IPS-20b (cell line): ENCODE measurements at regions not wholly inside any gene's neighbourhood (a gene's known extent, or its start where the extent isn't known, plus 50 kb on each side); places are given as distances from the start of the nearest gene placed in this dataset.

ENCODE experiments used
- H3K27ac ChIP-seq: one replicate; pipeline ENCODE4 v1.5.1; 2013; ENCODE audit warnings: low read length
- H3K27me3 ChIP-seq: 2 replicates; pipeline ENCODE4 v1.6.1; 2013; ENCODE audit warnings: mild to moderate bottlenecking, low read length, inconsistent platforms; ENCODE audit not compliant: insufficient read depth
- H3K36me3 ChIP-seq: 2 replicates; pipeline ENCODE4 v1.6.1; 2013; ENCODE audit warnings: low read depth, mild to moderate bottlenecking, inconsistent platforms, low read length, moderate library complexity; ENCODE audit not compliant: insufficient read depth
- H3K4me1 ChIP-seq: 2 replicates; pipeline ENCODE4 v1.6.1; 2013; ENCODE audit warnings: mild to moderate bottlenecking, control low read depth, inconsistent platforms, low read length, moderate library complexity; ENCODE audit not compliant: insufficient read depth
- H3K4me3 ChIP-seq: 2 replicates; pipeline ENCODE4 v1.5.1; 2013; ENCODE audit warnings: mild to moderate bottlenecking, low read length, inconsistent platforms
- H3K9ac ChIP-seq: 2 replicates; pipeline ENCODE4 v1.6.1; 2013; ENCODE audit warnings: low read depth, mild to moderate bottlenecking, inconsistent platforms, low read length, moderate library complexity
- H3K9me3 ChIP-seq: 2 replicates; pipeline ENCODE4 v1.6.1; 2013; ENCODE audit warnings: mild to moderate bottlenecking, low read depth, low read length, inconsistent platforms; ENCODE audit not compliant: insufficient read depth

DNA sequence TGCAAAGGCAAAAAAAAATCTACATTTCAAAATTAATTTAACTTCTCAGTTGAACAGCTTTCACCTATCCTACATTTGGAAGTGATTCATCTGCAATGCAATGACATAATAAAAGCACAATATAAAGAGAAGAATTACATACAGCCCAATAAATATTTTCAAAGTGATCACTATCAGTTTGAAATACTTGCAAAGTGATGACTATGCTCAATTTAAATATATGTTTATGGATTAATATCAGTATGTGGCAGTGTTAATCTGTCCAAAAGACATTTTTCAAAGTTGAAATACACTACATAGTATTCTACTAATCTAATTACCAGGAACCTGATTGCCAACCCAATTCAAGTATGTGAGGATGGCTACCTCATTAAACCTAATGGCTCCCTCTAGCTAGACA is 460.7 kb upstream of the ATXN7L3B start:
- no peak overlapping the region for H3K9ac ChIP-seq
- H3K4me1 ChIP-seq, result no peaks in the 10 kb centered on the region
- no peak overlapping the region for H3K4me3 ChIP-seq
- no peak overlapping the region for H3K27ac ChIP-seq
- H3K9me3 ChIP-seq, result no peaks in the 10 kb centered on the region
- H3K36me3 ChIP-seq, result no peaks in the 10 kb centered on the region
- no peaks in the 10 kb centered on the region for H3K27me3 ChIP-seq

DNA sequence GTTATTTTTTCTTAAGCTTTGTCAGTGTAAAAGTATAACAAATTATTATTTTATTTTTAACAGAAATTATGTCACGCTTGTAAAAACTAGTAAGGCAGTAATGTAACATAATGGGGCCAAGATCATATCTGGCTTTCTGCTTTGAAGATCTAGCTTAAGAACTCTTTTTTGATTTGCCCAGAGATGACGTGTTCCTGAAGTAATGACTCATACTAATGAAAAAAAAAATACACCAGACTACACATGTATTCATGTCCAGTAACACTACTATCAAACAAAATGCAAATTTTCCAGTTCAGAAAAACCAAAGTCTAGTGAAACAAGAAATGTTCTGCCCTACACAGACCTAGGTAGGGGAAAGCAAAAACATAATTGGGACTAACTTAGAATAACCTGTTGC is 432.2 kb upstream of the ATXN7L3B start:
- no peaks in the 10 kb centered on the region for H3K9me3 ChIP-seq
- H3K9ac ChIP-seq, result no peak overlapping the region
- no peak overlapping the region for H3K4me3 ChIP-seq
- no peaks in the 10 kb centered on the region for H3K27me3 ChIP-seq
- no peaks in the 10 kb centered on the region for H3K36me3 ChIP-seq
- no peak overlapping the region for H3K27ac ChIP-seq
- no peaks in the 10 kb centered on the region for H3K4me1 ChIP-seq

DNA sequence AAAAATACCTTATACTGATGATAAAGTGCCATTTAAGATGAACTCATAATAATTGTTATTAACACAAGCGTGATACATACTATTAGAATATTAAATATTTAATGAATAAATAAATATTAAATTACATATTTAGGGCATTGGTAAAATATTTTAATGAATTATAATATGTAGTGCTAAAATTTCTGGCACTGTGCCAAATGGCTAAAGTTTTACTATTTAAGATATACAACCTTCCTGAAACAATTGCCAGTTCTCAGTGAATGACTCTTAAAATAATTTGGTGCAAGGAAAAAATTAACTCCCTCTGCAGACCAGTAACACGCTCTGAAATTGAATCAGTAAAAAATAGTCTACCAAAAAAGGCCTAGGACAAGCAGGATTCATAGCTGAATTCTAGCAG is 428.9 kb upstream of the ATXN7L3B start:
- H3K36me3 ChIP-seq, result no peaks in the 10 kb centered on the region
- H3K9ac ChIP-seq, result no peak overlapping the region
- no peaks in the 10 kb centered on the region for H3K9me3 ChIP-seq
- H3K27me3 ChIP-seq, result no peaks in the 10 kb centered on the region
- H3K4me3 ChIP-seq, result no peak overlapping the region
- H3K27ac ChIP-seq, result no peak overlapping the region
- no peaks in the 10 kb centered on the region for H3K4me1 ChIP-seq

- Histone ChIP-seq H3K36me3 (no peaks in the 10 kb centered on the region), H3K4me3 (no peak overlapping the region), H3K27ac (no peak overlapping the region), H3K4me1 (no peaks in the 10 kb centered on the region), H3K9me3 (no peaks in the 10 kb centered on the region), H3K9ac (no peak overlapping the region), H3K27me3 (no peaks in the 10 kb centered on the region)
Observed at GRCh38 chr12:74111688-74112360, 425.8 kb upstream of the ATXN7L3B start.

GRCh38 chr12:74119811-74120362 is 417.7 kb upstream of the ATXN7L3B start:
- Histone ChIP-seq H3K4me1 (no peaks in the 10 kb centered on the region), H3K9ac (no peak overlapping the region), H3K27ac (no peak overlapping the region), H3K4me3 (no peak overlapping the region), H3K27me3 (no peaks in the 10 kb centered on the region), H3K36me3 (no peaks in the 10 kb centered on the region), H3K9me3 (no peaks in the 10 kb centered on the region)

DNA sequence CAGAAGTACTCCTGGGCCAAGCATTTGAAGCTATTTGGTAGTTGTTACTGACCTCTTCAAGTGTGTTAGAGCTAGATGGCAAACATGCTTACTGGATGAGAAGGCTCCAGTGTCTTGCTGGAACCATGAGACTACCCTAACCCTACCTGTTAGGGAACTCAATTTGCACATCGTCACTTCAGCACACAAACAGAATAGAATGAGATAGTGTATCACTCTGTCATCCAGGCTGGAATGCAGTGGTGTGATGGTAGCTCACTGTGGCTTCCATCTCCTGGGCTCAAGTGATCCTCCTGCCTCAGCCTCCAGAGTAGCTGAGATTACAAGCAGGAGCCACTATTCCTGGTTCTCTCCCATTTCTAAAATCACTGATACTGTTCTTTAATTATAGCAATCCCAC is 417.0 kb upstream of the ATXN7L3B start:
- no peaks in the 10 kb centered on the region for H3K9me3 ChIP-seq
- H3K9ac ChIP-seq, result no peak overlapping the region
- no peak overlapping the region for H3K27ac ChIP-seq
- H3K36me3 ChIP-seq, result no peaks in the 10 kb centered on the region
- no peaks in the 10 kb centered on the region for H3K4me1 ChIP-seq
- no peak overlapping the region for H3K4me3 ChIP-seq
- no peaks in the 10 kb centered on the region for H3K27me3 ChIP-seq

DNA sequence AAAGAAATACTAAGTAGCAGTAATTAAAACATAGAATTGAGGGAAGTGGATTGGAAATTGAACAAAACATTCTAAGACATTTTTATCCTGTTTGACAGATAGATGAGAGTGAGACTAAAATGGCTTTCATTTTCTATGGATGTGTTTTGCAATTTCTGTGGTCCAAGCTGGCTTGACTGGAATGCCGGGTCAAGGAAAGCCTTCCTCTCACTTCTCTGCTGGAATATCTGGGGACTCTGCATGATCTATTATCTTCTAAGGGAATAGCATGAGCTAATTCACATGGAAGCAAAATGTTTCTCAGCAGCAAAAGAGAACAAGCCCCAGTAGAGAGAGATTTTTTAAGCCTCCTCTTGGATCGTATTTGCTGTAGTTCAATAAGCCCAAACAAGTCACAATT is 407.9 kb upstream of the ATXN7L3B start:
- Histone ChIP-seq H3K9ac (no peak overlapping the region), H3K9me3 (no peaks in the 10 kb centered on the region), H3K36me3 (no peaks in the 10 kb centered on the region), H3K4me3 (no peak overlapping the region), H3K4me1 (no peaks in the 10 kb centered on the region), H3K27ac (no peak overlapping the region), H3K27me3 (no peaks in the 10 kb centered on the region)

DNA sequence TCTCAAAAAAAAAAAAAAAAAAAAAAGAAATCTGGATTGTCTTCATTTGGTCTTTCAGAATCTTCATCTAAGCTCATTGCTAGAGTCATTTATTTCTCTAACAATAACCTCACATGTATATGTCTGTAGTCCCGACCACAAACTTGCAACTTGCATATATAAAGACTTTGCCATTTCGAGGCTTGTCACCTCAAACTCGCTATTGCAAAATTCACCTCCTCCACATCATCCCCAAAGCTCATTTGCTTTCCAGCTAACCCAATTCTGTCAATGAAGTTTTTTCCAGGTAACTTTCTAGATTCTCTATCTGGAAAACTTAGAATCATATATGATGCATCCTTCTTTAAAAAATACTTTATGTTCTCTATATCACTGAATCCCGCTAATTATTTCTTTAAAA is 393.2 kb upstream of the ATXN7L3B start:
- Histone ChIP-seq H3K9me3 (no peaks in the 10 kb centered on the region), H3K36me3 (no peaks in the 10 kb centered on the region), H3K9ac (no peak overlapping the region), H3K4me1 (no peaks in the 10 kb centered on the region), H3K4me3 (no peak overlapping the region), H3K27me3 (no peaks in the 10 kb centered on the region), H3K27ac (no peak overlapping the region)

- H3K27ac ChIP-seq, result no peak overlapping the region
- H3K4me3 ChIP-seq, result no peak overlapping the region
- H3K9me3 ChIP-seq, result no peaks in the 10 kb centered on the region
- H3K27me3 ChIP-seq, result no peaks in the 10 kb centered on the region
- no peaks in the 10 kb centered on the region for H3K36me3 ChIP-seq
- H3K9ac ChIP-seq, result no peak overlapping the region
- no peaks in the 10 kb centered on the region for H3K4me1 ChIP-seq
Observed at GRCh38 chr12:74145328-74145727, 392.3 kb upstream of the ATXN7L3B start.

DNA sequence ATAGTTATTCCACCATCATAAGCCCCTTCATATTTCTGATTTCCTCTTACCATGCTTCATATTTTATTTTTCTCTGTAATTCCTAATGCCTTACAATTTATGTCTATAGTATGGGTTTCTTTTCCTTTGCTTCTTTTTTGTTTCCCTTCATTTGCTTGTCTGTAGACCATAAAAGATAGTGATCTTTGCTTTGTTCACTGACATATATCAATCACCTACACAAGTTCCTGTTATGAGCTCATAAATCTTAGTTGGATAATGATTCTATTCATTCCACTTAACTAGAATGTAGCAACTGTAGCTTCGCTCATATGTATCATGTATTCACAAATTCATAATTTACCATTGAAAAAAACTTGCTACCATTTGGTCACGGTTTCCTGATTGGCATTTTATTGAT is 388.8 kb upstream of the ATXN7L3B start:
- Histone ChIP-seq H3K27ac (no peak overlapping the region), H3K36me3 (no peaks in the 10 kb centered on the region), H3K9ac (no peak overlapping the region), H3K4me3 (no peak overlapping the region), H3K9me3 (no peaks in the 10 kb centered on the region), H3K4me1 (no peaks in the 10 kb centered on the region), H3K27me3 (peaks cover 12% of the 10 kb centered on the region; the same call in 1 of the 2 replicates)

DNA sequence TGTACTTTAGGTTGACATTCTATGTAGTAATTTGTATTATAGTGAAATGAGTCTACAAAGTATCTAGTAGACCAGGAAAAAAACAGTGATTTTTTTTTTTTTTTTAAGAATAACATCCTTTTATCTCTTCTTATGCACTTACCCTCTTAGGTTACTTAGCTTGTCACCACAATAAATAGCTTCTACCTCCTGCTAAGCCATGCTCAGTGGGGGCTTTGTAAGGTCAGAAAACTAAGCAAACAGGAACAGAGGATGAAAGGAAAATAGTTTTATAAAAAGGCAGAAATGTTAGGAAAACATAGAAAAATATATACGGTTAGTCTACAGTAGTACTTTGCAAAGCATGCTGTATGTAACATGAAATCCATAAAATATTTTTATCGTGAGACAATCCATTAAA is 385.3 kb upstream of the ATXN7L3B start:
- H3K9me3 ChIP-seq, result no peaks in the 10 kb centered on the region
- no peak overlapping the region for H3K9ac ChIP-seq
- H3K4me3 ChIP-seq, result no peak overlapping the region
- H3K27ac ChIP-seq, result no peak overlapping the region
- peaks cover 12% of the 10 kb centered on the region; the same call in 1 of the 2 replicates for H3K27me3 ChIP-seq
- H3K36me3 ChIP-seq, result no peaks in the 10 kb centered on the region
- no peaks in the 10 kb centered on the region for H3K4me1 ChIP-seq

DNA sequence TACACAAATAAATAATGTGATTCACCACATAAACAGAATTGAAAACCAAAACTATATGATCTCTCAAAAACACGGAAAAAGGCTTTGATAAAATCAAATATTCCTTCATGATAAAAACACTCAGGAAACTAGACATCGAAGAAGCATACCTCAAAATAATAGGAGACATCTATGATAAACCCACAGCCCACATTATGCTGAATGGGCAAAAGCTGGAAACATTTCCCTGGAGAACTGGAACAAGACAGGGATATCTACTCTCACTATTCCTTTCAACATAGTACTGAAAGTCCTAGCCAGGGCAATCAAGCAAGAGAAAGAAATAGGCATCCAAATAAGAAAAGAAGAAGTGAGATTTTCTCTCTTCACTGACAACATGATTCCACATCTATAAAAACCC is 371.5 kb upstream of the ATXN7L3B start:
- H3K9ac ChIP-seq, result no peak overlapping the region
- H3K4me3 ChIP-seq, result no peak overlapping the region
- H3K27me3 ChIP-seq, result no peaks in the 10 kb centered on the region
- no peaks in the 10 kb centered on the region for H3K9me3 ChIP-seq
- no peaks in the 10 kb centered on the region for H3K36me3 ChIP-seq
- no peaks in the 10 kb centered on the region for H3K4me1 ChIP-seq
- H3K27ac ChIP-seq, result no peak overlapping the region
